ENCODE measurements at regions not wholly inside any gene's neighbourhood (a gene's known extent, or its start where the extent isn't known, plus 50 kb on each side); places are given as distances from the start of the nearest gene placed in this dataset.

GRCh38 chr5:21613971-21614488, 1239.1 kb downstream of the CDH12 start:
- TF ChIP-seq CEBPB (IDR thresholded peaks at IDR 0.05) (no peak), EGR1 (IDR thresholded peaks at IDR 0.05) (no peak), USF1 (IDR thresholded peaks at IDR 0.05) (no peak), EP300 (IDR thresholded peaks at IDR 0.05; ENCODE audit: borderline replicate concordance) (no peak), TEAD4 (IDR thresholded peaks at IDR 0.05) (no peak), YY1 (IDR thresholded peaks at IDR 0.05; ENCODE audit: low read depth) (no peak), CREB1 (IDR thresholded peaks at IDR 0.05; ENCODE audit: low read depth) (no peak), REST (IDR thresholded peaks at IDR 0.05; ENCODE audit: low read depth) (no peak), MAX (IDR thresholded peaks at IDR 0.05) (no peak), ZBTB7A (IDR thresholded peaks at IDR 0.05; ENCODE audit: low read depth) (no peak), TCF12 (IDR thresholded peaks at IDR 0.05; ENCODE audit: low read depth) (no peak), NFIC (IDR thresholded peaks at IDR 0.05) (no peak), FOXM1 (IDR thresholded peaks at IDR 0.05; ENCODE audit: borderline replicate concordance, low read depth) (no peak), RAD21 (IDR thresholded peaks at IDR 0.05; ENCODE audit: low read depth) (no peak), TAF1 (IDR thresholded peaks at IDR 0.05; ENCODE audit: low read depth) (no peak)

- no peak for TF ChIP-seq TAF1 (IDR thresholded peaks at IDR 0.05; ENCODE audit: low read depth)
- TF ChIP-seq CEBPB (IDR thresholded peaks at IDR 0.05), result no peak
- TF ChIP-seq USF1 (IDR thresholded peaks at IDR 0.05), result no peak
- no peak for TF ChIP-seq TEAD4 (IDR thresholded peaks at IDR 0.05)
- no peak for TF ChIP-seq NFIC (IDR thresholded peaks at IDR 0.05)
- no peak for TF ChIP-seq RAD21 (IDR thresholded peaks at IDR 0.05; ENCODE audit: low read depth)
- no peak for TF ChIP-seq FOXM1 (IDR thresholded peaks at IDR 0.05; ENCODE audit: borderline replicate concordance, low read depth)
- no peak for TF ChIP-seq YY1 (IDR thresholded peaks at IDR 0.05; ENCODE audit: low read depth)
- TF ChIP-seq CREB1 (IDR thresholded peaks at IDR 0.05; ENCODE audit: low read depth), result no peak
Measured at GRCh38 chr5:21603796-21604195, 1249.3 kb downstream of the CDH12 start.

GRCh38 chr5:21594566-21594965, 1258.6 kb downstream of the CDH12 start:
- TF ChIP-seq YY1 (IDR thresholded peaks at IDR 0.05; ENCODE audit: low read depth) (no peak), USF1 (IDR thresholded peaks at IDR 0.05) (no peak), RAD21 (IDR thresholded peaks at IDR 0.05; ENCODE audit: low read depth) (no peak), TEAD4 (IDR thresholded peaks at IDR 0.05) (no peak), CREB1 (IDR thresholded peaks at IDR 0.05; ENCODE audit: low read depth) (no peak), MAX (IDR thresholded peaks at IDR 0.05) (no peak), TCF12 (IDR thresholded peaks at IDR 0.05; ENCODE audit: low read depth) (no peak), ZBTB7A (IDR thresholded peaks at IDR 0.05; ENCODE audit: low read depth) (no peak), EP300 (IDR thresholded peaks at IDR 0.05; ENCODE audit: borderline replicate concordance) (no peak)

- TF ChIP-seq TEAD4 (IDR thresholded peaks at IDR 0.05) (no peak), EP300 (IDR thresholded peaks at IDR 0.05; ENCODE audit: borderline replicate concordance) (no peak), CEBPB (IDR thresholded peaks at IDR 0.05) (no peak), ZBTB7A (IDR thresholded peaks at IDR 0.05; ENCODE audit: low read depth) (no peak), RAD21 (IDR thresholded peaks at IDR 0.05; ENCODE audit: low read depth) (no peak), TAF1 (IDR thresholded peaks at IDR 0.05; ENCODE audit: low read depth) (no peak), NFIC (IDR thresholded peaks at IDR 0.05) (no peak), TCF12 (IDR thresholded peaks at IDR 0.05; ENCODE audit: low read depth) (no peak), YY1 (IDR thresholded peaks at IDR 0.05; ENCODE audit: low read depth) (no peak), EGR1 (IDR thresholded peaks at IDR 0.05) (no peak), MAX (IDR thresholded peaks at IDR 0.05) (no peak), USF1 (IDR thresholded peaks at IDR 0.05) (no peak), FOXM1 (IDR thresholded peaks at IDR 0.05; ENCODE audit: borderline replicate concordance, low read depth) (no peak)
Measured at GRCh38 chr5:21593261-21593660, 1259.9 kb downstream of the CDH12 start.

- TF ChIP-seq TAF1 (IDR thresholded peaks at IDR 0.05; ENCODE audit: low read depth) (no peak), NFIC (IDR thresholded peaks at IDR 0.05) (no peak), EP300 (IDR thresholded peaks at IDR 0.05; ENCODE audit: borderline replicate concordance) (no peak), CREB1 (IDR thresholded peaks at IDR 0.05; ENCODE audit: low read depth) (no peak), CEBPB (IDR thresholded peaks at IDR 0.05) (no peak), TEAD4 (IDR thresholded peaks at IDR 0.05) (no peak), USF1 (IDR thresholded peaks at IDR 0.05) (no peak), REST (IDR thresholded peaks at IDR 0.05; ENCODE audit: low read depth) (no peak), FOXM1 (IDR thresholded peaks at IDR 0.05; ENCODE audit: borderline replicate concordance, low read depth) (no peak), MAX (IDR thresholded peaks at IDR 0.05) (no peak), ZBTB7A (IDR thresholded peaks at IDR 0.05; ENCODE audit: low read depth) (no peak), TCF12 (IDR thresholded peaks at IDR 0.05; ENCODE audit: low read depth) (no peak), EGR1 (IDR thresholded peaks at IDR 0.05) (no peak), YY1 (IDR thresholded peaks at IDR 0.05; ENCODE audit: low read depth) (no peak), RAD21 (IDR thresholded peaks at IDR 0.05; ENCODE audit: low read depth) (no peak)
Measured at GRCh38 chr5:21581508-21581907, 1271.6 kb downstream of the CDH12 start.

All from Ishikawa (cell line).